Activated effector memory CD4-positive, alpha-beta T cell treated with Interleukin-2 at 50 U/mL for 16 hours (primary cell): ENCODE measurements at regions not wholly inside any gene's neighbourhood (a gene's known extent, or its start where the extent isn't known, plus 50 kb on each side); places are given as distances from the start of the nearest gene placed in this dataset.
A peak's percentile ranks its signal among the peaks of the same experiment; 100 is the strongest.
"Not testable (repeated sequence)": the region's sequence is repeated elsewhere in the genome, so short reads cannot be mapped to it uniquely, and the experiment has no call there.

Experiments
- DNase-seq: peaks from one replicate; pipeline ENCODE4 v3.0.0-alpha.2; 2020

GRCh38 chr20:52098186-52098585, 93.4 kb downstream of the ZFP64 start:
- no peak for DNase-seq

- no peak for DNase-seq
These were observed 95.5 kb downstream of the ZFP64 start for GRCh38 chr20:52096117-52096516.

DNA sequence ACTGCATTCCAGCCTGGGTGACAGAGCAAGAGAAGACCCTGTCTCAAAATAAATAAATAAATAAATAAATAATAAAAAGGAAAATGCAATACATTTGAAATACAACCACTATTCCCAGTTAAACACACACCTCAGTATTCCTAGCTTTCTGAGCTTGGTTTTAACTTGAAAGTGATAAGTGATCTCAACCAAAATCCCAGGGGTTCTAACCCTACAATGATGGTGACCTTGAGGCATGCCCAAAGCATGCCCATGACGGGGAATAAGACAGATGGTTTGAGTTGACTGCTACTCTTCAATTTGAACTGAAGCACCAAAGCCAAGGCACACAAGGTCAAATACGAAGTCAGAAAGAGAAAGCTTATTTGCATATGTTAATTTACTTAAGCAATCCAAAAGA, 96.9 kb downstream of the ZFP64 start:
- DNase-seq, result no peak

DNA sequence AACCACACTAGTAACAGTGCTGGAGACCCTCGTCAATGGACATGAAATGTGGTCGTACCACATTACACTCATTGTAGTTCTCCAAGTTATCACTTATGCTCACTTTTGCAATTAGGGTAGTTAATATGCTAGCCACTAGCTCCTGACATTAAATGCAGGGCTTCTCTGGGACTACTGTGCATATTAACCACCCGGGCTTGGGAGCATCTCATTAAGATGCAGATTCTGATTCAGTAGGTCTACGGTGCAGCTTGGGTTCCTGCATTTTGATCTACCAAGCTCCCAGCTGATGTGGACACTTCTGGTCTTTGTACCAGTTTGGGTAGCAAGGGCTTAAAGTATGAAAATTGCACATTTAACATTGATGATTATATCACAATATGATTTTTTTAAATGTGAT, 98.0 kb downstream of the ZFP64 start:
- DNase-seq, result no peak

DNA sequence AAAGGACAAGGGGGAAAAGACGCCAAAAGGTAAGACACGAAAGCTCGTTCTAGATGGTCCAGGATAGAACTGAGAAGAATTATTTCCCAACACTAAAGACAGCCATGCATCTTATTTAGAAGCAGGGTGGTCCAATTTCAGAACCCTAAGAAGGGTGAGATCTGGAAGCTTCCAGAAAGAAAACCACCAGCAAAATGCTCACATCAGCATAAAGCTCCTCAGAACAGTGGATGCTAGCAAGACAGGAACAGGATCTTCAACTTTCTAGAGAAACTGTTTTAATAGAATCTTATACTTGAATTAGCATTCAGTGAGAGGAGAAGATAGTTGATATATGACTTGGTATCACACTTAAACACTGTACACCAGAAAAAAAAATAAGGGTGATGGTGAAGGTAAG, 101.5 kb downstream of the ZFP64 start:
- DNase-seq, result no peak

GRCh38 chr20:52087471-52087870, 104.1 kb downstream of the ZFP64 start:
- DNase-seq, result no peak

DNA sequence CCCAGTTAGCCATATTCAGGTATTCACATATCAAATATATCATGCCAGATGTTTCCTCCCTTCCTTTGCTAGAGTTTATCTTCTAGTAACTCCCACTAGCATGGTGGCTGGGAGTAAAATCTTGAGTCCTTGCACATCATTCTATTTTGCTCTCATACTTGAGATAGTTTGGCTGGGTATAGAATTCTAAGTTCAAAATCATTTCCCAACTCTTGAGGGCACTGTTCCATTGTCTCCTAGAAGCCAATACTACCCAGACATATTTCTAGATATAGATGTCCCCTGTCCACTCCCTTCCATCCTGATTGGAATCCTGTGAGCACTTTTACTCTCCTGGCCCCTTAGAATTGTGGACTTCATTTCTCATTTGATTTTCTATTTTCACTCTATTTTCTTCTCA, 104.7 kb downstream of the ZFP64 start:
- DNase-seq, result no peak

DNA sequence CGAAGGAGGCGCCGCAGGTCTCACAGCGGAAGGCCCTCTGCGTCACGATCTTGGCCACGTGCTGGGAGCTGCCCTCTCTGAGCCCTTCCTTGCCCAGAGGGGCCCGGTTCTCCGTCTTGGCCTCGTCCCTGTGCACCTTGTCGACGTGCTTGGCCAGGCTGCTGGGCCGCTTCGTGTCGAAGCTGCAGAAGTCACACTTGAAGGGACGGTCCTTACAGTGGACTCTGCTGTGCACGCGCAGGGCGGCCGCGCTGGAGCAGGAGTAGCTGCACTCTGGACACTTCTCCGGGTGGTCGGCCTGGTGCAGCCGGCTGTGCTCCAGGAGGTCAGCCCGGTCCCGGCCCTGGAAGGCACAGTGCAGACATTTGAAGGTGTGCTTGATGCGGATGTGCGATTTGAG, 106.9 kb downstream of the ZFP64 start:
- DNase-seq, result no peak

DNA sequence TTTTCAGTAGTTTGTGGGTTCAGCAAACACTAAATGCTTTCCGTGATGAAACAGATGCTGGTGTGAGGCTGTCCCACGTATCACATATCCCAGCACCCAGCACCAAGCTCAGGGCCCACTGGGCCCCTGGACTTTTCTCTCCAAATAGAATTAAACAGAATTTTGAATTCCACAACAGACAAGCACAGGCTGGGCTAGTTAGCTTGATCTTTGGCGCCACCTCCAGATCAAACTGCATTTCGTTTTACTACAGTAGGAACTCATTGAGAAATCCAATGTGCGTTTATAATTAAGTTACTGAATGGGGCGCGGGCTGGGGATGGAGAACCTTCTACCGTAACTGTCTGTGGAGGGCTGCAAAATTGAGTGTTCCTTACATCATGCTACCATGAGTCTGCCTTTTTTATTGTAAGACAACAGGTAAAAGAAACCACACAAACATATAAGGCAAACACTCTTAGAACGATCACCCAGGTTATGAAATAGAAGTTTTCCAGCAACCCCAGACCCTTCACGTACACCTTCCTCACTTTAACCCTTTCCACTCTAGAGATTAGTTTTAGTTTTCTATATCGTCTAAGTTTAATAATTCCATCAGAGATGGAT, 107.8 kb downstream of the ZFP64 start:
- no peak for DNase-seq

DNA sequence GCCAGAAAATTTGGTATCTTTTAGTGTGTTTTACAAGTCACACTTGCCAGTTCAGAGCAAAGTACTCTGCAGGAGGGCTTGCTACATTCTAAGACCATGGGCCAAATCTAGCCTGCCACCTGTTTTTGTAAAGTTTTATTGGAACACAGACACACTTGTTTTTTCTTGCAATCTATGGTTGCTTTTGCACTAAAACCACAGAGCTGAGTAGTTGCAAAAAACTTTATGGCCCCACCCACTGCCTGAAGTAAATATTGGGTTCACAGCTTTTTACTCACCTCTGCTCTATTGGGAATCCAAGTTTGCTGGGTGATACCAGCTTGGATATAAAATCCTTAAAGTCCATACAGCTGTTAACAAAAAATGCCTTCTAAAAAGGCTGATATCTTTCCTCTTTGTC, 109.0 kb downstream of the ZFP64 start:
- no peak for DNase-seq

DNA sequence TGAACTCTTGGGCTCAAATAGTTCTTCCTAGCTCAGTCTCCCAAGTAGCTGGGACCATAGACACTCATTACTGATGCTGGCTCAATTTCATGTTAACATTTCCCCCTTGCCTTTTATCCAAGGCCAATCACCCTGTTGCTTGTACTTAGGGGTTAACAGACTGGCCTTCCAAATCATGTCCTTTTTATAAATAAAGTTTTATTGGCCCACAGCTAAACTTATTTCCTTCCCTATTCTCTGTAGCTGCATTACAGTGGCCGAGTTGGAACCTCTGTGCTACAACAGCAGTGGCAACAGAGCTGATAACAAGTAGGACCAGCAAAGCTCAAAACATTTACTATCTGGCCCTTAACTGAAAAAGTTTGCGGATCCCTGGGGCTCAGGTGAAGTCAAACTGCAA, 109.8 kb downstream of the ZFP64 start:
- DNase-seq, result no peak

DNA sequence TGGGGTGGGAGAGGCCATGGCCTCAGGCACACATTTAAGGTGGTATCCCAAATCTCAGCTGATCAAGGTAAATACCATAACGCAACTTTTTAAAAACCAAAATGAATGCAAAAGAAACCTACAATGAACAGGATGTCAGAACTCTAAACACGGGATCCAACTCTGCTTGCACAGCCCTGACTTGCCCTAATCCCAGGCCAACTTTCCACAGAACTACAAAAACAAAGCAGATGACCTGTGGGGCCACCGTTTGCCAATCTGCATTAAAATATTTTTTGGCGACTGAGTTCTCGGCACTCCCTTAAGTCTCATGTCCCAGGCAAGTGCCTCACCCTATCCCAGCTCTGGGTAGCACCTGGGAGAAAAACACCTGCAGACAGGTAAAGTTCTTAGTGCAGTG, 110.5 kb downstream of the ZFP64 start:
- DNase-seq, result no peak

DNA sequence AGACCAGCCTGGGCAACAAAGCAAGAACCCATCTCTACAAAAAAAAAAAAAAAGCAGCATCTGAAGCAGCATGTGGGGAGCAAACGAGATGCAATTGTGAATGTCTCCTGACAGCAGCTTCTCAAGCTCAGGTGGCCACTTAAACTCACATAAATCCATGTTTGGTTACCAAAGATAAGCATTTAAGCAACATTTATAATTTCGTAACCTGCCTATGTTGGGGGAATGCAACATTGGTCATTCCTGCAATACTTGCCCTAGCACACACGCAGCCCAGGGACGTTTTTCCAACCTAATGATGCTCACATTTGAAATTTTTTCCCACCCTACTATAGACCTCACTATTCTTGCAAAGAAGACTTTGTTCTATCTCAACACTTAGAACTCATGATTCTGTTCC, 113.3 kb downstream of the ZFP64 start:
- DNase-seq, result no peak

DNA sequence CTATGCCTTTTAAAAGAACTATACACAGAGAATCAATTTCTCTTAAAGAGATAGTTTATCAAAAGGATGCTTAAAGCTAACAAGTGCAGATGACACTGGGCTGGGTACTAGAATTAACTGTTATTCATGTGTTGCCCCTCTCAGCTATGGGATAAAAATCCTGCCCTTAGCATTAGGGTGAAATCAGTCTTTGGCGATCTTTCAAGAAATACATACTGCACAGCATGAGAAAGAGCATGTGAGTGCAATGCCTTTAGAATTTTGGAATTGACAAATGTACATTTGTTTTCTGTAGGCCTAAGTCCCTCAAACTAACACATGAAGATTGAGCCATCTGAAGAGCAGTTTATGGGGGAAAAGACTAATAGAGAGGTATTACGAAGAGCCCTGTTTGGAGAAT, 115.4 kb downstream of the ZFP64 start:
- DNase-seq, result no peak

DNA sequence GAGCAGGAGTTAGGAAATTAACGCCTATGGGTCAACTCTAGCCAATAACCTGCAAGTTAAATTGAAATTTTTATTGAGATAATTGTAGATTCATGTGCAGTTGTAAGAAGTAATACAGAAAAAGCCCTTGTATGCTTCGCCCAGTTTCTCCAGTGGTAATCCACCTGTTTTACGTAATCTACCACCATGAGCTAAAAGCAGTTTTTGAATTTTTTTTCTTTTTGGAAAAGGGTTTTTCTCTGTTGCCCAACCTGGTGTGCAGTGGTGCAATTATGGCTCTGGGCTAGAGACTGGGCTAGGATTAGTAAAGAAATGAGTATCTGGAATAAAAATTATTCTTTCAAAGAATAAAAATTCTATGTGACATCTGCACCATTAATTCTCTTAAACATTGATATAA, 116.2 kb downstream of the ZFP64 start:
- no peak for DNase-seq

DNA sequence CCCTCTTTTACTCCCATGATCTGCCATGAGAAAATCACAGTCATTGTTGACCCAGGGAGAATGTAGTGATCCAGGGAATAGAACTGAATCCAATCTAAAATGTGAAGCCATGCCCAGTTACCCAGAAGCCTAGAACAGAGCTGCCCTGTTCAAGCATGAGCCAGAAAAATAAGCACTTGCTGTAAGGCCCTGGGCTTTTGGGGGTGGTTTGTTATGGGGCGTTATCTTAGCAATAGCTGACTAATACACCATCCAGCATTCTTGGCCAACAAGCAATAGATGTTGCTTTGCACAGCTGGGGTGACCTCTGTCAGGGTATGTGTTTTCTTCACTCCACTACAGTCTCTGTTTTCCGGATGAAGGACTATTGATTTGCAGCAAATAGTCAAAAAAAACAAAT, 120.4 kb downstream of the ZFP64 start:
- DNase-seq, result no peak

DNA sequence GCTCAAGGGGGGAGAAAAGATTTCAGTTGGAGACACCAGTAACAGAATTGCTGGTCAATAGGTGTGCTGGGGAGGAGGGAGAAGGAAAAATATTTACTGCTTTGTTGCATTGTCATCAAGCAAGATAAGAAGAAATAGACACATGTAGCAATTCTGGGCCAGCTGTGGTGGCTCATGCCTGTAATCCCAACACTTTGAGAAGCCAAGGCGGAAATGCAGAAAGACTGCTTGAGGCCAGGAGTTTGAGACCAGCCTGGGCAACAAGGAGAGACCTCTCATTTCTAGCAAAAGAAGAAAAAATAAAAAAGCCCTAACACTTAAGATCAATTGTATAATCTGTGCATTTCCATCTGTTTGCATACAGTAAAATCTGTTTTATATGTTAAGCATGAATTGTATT, 126.6 kb downstream of the ZFP64 start:
- no peak for DNase-seq

DNA sequence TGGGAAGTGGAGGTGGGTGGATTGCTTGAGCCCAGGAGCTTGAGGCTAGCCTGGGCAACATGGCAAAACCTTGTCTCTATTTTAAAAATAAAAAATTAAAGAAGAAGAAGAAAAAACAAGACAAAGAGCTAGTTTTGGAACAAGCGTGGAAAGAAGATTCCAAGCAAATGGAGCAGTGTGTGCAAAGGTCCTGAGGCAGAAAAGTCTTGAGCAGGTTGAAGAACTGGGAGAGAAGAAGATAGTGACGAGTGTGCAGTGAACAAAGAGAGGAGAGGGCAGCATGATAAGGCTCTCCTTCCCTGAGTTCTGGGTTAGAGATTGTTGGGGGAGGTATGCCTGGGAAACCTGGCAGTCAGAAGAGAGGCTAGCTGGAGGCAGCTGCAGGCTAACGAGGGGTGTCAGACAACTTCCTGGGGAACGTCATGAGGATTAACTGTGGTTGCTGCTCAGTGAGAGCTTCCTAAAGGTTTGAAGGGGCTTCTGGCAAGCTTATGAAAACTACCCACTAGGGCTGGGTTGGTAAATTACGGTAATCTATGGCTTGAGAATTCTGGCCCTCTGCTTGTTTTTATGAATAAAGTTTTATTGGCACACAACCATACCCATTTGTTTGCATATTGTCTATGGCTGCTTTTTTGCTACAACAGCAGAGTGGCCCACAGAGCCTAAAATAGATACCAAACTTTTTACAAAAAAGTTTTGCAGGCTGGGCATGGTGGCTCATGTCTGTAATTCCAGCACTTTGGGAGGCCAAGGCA, 128.9 kb downstream of the ZFP64 start:
- DNase-seq, result no peak

DNA sequence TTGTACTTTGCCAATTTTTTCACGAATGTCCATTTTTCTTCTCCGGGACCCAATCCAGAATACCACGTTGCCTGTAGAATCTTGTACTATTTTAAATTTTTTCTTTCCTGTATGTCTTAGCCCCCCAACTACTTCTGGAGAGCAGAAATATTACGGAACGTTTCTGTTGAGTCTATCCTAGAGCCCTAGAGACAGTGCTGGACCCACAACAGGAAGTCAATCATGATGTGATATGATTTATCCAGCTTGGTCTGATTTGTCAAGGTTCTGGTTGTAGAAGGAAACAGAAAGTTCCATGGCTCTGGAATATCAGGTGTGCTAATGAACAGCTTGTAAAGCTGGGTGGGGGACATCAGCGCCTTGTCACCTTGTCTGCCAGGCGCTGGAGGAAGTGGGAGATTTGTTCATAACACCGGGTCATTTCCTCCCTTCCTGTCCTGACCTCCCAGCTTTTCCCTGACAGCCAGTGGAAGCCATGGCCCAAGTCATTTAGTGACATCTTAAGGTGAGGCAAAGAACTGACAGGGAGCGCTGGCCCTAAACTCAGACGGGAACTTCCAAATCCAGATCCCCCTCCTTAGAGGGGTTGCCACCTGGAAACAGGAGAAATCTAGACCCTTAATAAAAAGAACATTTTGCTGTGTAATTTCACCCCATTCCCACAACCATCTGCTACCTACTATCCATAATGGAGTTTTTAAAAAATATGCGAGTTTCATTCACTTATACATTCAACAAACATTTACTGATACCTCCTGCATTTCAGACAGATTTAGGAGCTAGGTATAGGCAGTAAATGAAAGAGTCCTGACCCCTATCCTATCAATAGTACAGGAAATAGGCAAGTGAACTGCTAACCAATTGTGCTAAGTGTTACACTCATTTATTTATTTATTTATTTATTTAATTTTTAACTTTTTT, 130.5 kb downstream of the ZFP64 start:
- no peak for DNase-seq

- DNase-seq, result not testable (repeated sequence)
These were observed 134.4 kb downstream of the ZFP64 start for GRCh38 chr20:52057133-52057532.

DNA sequence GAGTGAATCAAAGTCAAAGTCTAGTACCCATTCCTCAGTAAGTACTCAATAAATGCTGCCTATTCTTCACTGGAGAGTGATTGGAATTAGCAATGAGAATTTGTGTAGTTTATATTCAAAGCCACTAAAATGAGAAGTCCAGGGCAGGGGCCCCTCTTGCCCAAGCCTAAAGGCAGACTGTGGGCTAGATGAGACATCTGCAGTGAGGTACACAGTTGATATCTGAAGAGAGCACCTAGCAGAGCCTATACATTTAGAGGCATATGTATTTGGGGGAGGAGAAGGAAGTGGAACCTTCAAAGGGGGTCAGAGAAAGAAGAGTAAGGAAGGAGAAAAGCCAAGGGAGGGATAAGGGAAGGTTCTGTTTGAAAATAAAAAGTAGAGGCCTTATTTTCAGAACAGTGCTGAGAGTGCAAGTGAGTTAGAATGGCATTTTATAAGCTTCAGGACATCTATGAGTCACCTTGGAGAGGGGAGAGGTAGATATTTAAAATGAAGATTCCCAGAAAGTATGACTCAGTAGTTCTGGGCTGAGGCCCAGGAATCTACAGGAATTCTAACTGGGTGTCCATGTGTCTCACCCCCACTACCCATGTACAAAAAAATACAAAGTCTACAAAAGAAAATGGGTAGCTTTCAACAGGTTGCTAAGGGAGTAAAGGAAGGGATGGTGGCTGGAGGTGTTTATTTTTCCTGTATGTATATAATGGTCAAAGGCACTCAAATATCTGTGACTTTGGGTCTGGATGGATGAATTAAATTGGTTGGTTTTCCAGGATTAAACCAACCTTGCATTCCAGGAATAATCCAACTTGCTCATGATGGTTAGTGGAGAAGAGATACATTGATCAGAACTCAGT, 135.1 kb downstream of the ZFP64 start:
- DNase-seq, result no peak

DNA sequence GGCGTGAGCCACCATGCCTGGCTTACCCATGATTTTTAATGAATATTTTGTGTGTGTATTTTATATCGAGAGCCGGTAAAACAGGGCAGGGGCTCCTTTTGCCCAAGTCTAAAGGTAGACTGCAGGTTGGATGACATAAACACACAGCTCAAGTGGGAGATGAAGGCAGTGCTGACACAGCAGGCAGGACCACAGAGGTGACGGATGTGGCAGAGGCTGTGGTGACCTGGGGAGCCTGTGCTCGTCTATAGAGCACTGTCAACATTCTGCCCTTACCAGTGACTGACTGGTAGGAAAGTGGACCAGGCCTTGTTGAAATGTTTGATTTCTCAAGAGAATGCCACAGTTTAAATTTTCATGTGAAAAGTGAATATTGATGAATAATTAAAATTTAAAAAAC, 137.5 kb downstream of the ZFP64 start:
- peak; percentile 19 for DNase-seq
